Aorta (tissue), 5 donors: ENCODE measurements at regions not wholly inside any gene's neighbourhood (a gene's known extent, or its start where the extent isn't known, plus 50 kb on each side); places are given as distances from the start of the nearest gene placed in this dataset.
A peak's percentile ranks its signal among the peaks of the same experiment; 100 is the strongest.
"Not testable (repeated sequence)": the region's sequence is repeated elsewhere in the genome, so short reads cannot be mapped to it uniquely, and the experiment has no call there.

Source experiments
- ATAC-seq: fragments of 200-7000 bp; cut with Tn5 transposase; one replicate; pipeline ENCODE4 v1.9.1; 2022; ENCODE audit warnings: moderate library complexity; ENCODE audit not compliant: low FRiP score
- DNase-seq, 2 donors: peaks; one replicate each; pipeline ENCODE4 v3.0.0-alpha.2; 2020
- H3K27ac ChIP-seq, 2 donors: one replicate each; pipeline ENCODE4 v1.5.1; 2013; ENCODE audit warnings: low read length in 2 of 2, mild to moderate bottlenecking in 2 of 2, moderate library complexity in 2 of 2, control low read depth in 1 of 2, inconsistent platforms in 1 of 2, low read depth in 1 of 2
- H3K27me3 ChIP-seq, 2 donors: one replicate each; pipeline ENCODE4 v1.6.1; 2013; ENCODE audit warnings: control low read depth in 1 of 2, low read length in 1 of 2, mild to moderate bottlenecking in 1 of 2, moderate library complexity in 1 of 2; ENCODE audit not compliant: insufficient read depth in 2 of 2, control insufficient read depth in 1 of 2
- H3K36me3 ChIP-seq, 2 donors: one replicate each; pipeline ENCODE4 v1.6.1; 2013; ENCODE audit warnings: control low read depth in 1 of 2, low read length in 1 of 2, mild to moderate bottlenecking in 1 of 2; ENCODE audit not compliant: insufficient read depth in 2 of 2, control insufficient read depth in 1 of 2
- H3K4me1 ChIP-seq, 2 donors: one replicate each; pipeline ENCODE4 v1.6.1; 2013; ENCODE audit warnings: low read length in 2 of 2, control low read depth in 1 of 2, mild to moderate bottlenecking in 1 of 2, moderate library complexity in 1 of 2; ENCODE audit not compliant: insufficient read depth in 2 of 2, control insufficient read depth in 1 of 2
- H3K4me3 ChIP-seq, 2 donors: one replicate each; pipeline ENCODE4 v1.5.1; 2013; ENCODE audit warnings: low read length in 2 of 2, control low read depth in 1 of 2, mild to moderate bottlenecking in 1 of 2
- H3K9me3 ChIP-seq: one replicate; pipeline ENCODE4 v1.6.1; 2013; ENCODE audit warnings: mild to moderate bottlenecking, low read length; ENCODE audit not compliant: control insufficient read depth
- WGBS, 2 donors: extraction: QIAGEN DNeasy Blood & Tissue Kit; methylation state at CpG; one replicate each; pipeline ENCODE4 v1.1.7; 2013; 5-methylcytosine and 5-hydroxymethylcytosine counted together
- intact Hi-C, 2 donors: fragments of 100-400 bp; cut with DNase I; formaldehyde crosslinking; loops; one replicate each; pipeline versions ENCODE4 v1.14.2 to v1.15.0; 2022
- donor health status: healthy with polysubstance abuse.
- donor health status: Bipolar disorder and iron deficiency.
- donor health status: DM: no; HTN: no; CAD: no.
- donor health status: DM: no; HTN: no; CAD: no.
- donor health status: DM: yes; HTN: yes; CAD: no.

- DNase-seq (no peak), ATAC-seq (no peak)
- intact Hi-C loops, result no loop called here
- no peaks in the 10 kb centered on the region for H3K4me1 ChIP-seq
- no peaks in the 10 kb centered on the region for H3K27me3 ChIP-seq
- no peaks in the 10 kb centered on the region for H3K36me3 ChIP-seq
- no peak overlapping the region for H3K27ac ChIP-seq
- H3K9me3 ChIP-seq, result no peaks in the 10 kb centered on the region
- WGBS, 2 donors, result 85 to 89% methylated on average over 17 of the region's 17 CpGs
- H3K4me3 ChIP-seq, result no peak overlapping the region
These were observed 80.3 kb upstream of the AFDN start for GRCh38 chr6:167746390-167746907.

DNA sequence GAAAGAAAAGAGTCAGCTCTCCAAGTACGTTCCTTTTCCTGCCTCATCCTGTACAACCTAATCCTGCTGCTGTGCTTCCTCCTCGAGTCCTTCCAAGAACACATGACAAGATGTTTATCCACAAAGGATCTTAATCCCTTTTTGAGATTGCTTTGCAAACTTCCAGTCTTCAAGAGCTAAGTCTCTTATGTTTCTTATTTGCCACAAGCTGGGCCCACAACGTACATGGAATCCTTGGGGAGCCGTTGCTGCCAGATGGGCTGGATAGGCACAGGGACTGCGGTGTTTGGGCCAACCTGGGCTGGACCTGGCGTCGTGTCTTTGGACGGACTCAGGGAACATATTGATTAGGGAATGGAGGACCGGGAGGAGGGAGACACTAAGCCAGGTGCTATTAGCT, 79.7 kb upstream of the AFDN start:
- H3K9me3 ChIP-seq, result no peaks in the 10 kb centered on the region
- H3K4me1 ChIP-seq, result no peaks in the 10 kb centered on the region
- intact Hi-C loops, result no loop called here
- H3K27me3 ChIP-seq, result no peaks in the 10 kb centered on the region
- DNase-seq (no peak), ATAC-seq (no peak)
- no peak overlapping the region for H3K27ac ChIP-seq
- no peak overlapping the region for H3K4me3 ChIP-seq
- WGBS, 2 donors, result 45 to 57% methylated on average over 9 of the region's 9 CpGs
- H3K36me3 ChIP-seq, result no peaks in the 10 kb centered on the region

DNA sequence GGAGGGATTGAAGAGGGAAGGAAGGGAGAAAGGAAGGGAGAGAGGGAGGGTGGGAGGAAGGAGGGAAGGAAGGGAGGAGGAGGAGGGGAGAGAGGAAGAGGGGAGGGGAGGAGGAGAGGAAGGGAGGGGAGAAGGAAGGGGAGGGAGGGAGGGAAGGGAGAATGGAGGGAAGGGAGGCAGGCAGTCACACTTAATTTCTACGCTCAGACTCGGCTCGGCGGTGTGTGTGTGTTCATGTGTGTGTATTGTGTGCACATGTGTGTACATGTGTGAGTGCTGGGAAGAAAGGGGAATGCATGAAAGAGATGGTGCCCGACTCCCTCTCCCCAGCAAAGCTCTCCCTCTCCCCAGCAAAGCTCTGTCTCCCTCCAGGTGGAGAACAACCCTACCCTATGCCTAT, 79.1 kb upstream of the AFDN start:
- Histone ChIP-seq H3K36me3 (no peaks in the 10 kb centered on the region), H3K4me3 (no peak overlapping the region), H3K27me3 (no peaks in the 10 kb centered on the region), H3K27ac (no peak overlapping the region), H3K4me1 (no peaks in the 10 kb centered on the region), H3K9me3 (no peaks in the 10 kb centered on the region)
- ATAC-seq (no peak), DNase-seq (no peak)
- 84 to 85% methylated on average over 5 of the region's 5 CpGs for WGBS, 2 donors
- intact Hi-C loops, result no loop called here

DNA sequence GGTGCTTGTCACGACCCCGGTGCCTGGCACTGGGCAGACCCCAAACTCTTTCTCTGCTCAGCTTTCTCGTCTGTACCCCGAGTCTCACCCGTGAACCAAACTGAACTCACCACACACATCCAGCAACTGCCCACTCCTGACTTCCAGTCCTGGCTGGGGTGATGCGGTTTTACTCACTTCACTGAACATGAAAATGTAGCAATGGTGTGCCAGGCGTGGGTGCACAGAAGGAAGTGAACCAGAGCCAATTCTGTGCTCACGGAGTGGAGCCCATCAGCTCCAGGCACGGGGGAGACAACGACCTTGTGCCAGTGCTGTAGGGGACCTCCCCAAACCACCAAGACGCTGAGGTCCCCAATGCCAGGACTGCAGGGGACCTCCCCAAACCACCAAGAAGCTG, 78.7 kb upstream of the AFDN start:
- DNase-seq (no peak), ATAC-seq (no peak)
- 83% methylated on average over 11 of the region's 11 CpGs for WGBS, 2 donors
- intact Hi-C loops, result no loop called here
- no peaks in the 10 kb centered on the region for H3K4me1 ChIP-seq
- no peaks in the 10 kb centered on the region for H3K27me3 ChIP-seq
- H3K27ac ChIP-seq, result no peak overlapping the region
- no peaks in the 10 kb centered on the region for H3K36me3 ChIP-seq
- no peaks in the 10 kb centered on the region for H3K9me3 ChIP-seq
- H3K4me3 ChIP-seq, result no peak overlapping the region

- no peaks in the 10 kb centered on the region for H3K36me3 ChIP-seq
- ATAC-seq, result no peak
- H3K27ac ChIP-seq, result no peak overlapping the region
- no peak for DNase-seq
- no peaks in the 10 kb centered on the region for H3K4me1 ChIP-seq
- no peaks in the 10 kb centered on the region for H3K9me3 ChIP-seq
- 86% methylated on average over 26 of the region's 26 CpGs for WGBS, 2 donors
- H3K4me3 ChIP-seq, result no peak overlapping the region
- intact Hi-C loops, result no loop called here
- no peaks in the 10 kb centered on the region for H3K27me3 ChIP-seq
These were observed 78.0 kb upstream of the AFDN start for GRCh38 chr6:167748458-167749379.

- ATAC-seq (peak; percentile 20), DNase-seq (no peak)
- no peak overlapping the region for H3K4me3 ChIP-seq
- no peaks in the 10 kb centered on the region for H3K9me3 ChIP-seq
- intact Hi-C loops, result no loop called here
- H3K36me3 ChIP-seq, result no peaks in the 10 kb centered on the region
- no peak overlapping the region for H3K27ac ChIP-seq
- H3K27me3 ChIP-seq, result no peaks in the 10 kb centered on the region
- WGBS, 2 donors, result 11 to 19% methylated on average over 4 of the region's 4 CpGs
- H3K4me1 ChIP-seq, result no peaks in the 10 kb centered on the region
These were observed 75.8 kb upstream of the AFDN start for GRCh38 chr6:167750956-167751358.

GRCh38 chr6:167751579-167752115, 75.1 kb upstream of the AFDN start:
- WGBS, 2 donors, result 78 to 79% methylated on average over 7 of the region's 7 CpGs
- Histone ChIP-seq H3K36me3 (no peaks in the 10 kb centered on the region), H3K4me3 (no peak overlapping the region), H3K4me1 (no peaks in the 10 kb centered on the region), H3K27ac (no peak overlapping the region), H3K27me3 (no peaks in the 10 kb centered on the region), H3K9me3 (no peaks in the 10 kb centered on the region)
- no peak for ATAC-seq
- intact Hi-C loops, result no loop called here
- DNase-seq, result peak in 1 of 2 donors; percentile 51

GRCh38 chr6:167753281-167753680, 73.4 kb upstream of the AFDN start:
- ATAC-seq, intact Hi-C loops, H3K27ac ChIP-seq, H3K36me3 ChIP-seq, H3K4me1 ChIP-seq, H3K27me3 ChIP-seq, H3K9me3 ChIP-seq, DNase-seq, H3K4me3 ChIP-seq: not testable (repeated sequence)
- WGBS, 2 donors, result 64 to 69% methylated on average over 2 of the region's 2 CpGs

DNA sequence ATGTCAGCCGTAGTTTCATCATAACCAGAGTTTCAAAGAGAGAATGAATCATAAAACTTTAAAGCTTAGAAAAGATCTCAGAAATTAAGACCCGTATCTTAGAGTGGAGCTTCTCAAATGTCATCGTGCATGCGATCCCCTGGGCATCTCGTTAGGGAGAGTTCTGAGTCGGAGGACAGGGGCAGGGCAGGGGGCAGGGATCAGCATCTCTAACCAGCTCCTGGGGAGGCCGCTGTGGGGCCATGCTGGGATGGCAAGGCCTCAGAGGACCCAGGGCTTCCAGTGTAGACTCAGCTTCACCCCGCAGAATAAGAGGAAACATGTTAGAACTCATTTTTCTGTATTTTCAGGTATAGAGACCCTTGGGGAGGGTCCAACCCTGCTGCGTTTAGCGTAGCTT, 72.0 kb upstream of the AFDN start:
- Histone ChIP-seq H3K4me3 (no peak overlapping the region), H3K36me3 (no peaks in the 10 kb centered on the region), H3K9me3 (no peaks in the 10 kb centered on the region), H3K27me3 (no peaks in the 10 kb centered on the region), H3K27ac (no peak overlapping the region), H3K4me1 (no peaks in the 10 kb centered on the region)
- DNase-seq, result peak in 1 of 2 donors; percentile 46
- WGBS, 2 donors, result 94 to 95% methylated on average over 10 of the region's 10 CpGs
- ATAC-seq, result no peak
- intact Hi-C loops, result no loop called here
